ENCODE measurements at regions not wholly inside any gene's neighbourhood (a gene's known extent, or its start where the extent isn't known, plus 50 kb on each side); places are given as distances from the start of the nearest gene placed in this dataset.

- TF ChIP-seq, protein P1, sequence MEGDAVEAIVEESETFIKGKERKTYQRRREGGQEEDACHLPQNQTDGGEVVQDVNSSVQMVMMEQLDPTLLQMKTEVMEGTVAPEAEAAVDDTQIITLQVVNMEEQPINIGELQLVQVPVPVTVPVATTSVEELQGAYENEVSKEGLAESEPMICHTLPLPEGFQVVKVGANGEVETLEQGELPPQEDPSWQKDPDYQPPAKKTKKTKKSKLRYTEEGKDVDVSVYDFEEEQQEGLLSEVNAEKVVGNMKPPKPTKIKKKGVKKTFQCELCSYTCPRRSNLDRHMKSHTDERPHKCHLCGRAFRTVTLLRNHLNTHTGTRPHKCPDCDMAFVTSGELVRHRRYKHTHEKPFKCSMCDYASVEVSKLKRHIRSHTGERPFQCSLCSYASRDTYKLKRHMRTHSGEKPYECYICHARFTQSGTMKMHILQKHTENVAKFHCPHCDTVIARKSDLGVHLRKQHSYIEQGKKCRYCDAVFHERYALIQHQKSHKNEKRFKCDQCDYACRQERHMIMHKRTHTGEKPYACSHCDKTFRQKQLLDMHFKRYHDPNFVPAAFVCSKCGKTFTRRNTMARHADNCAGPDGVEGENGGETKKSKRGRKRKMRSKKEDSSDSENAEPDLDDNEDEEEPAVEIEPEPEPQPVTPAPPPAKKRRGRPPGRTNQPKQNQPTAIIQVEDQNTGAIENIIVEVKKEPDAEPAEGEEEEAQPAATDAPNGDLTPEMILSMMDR (IDR thresholded peaks at IDR 0.05) = no peak
- Histone ChIP-seq H3K4me2 (ENCODE audit: low read length) (no peak overlapping the region), H3K79me2 (no peaks in the 10 kb centered on the region), H3K27me3 (ENCODE audit: control insufficient read depth, insufficient read depth, low read length) (no peaks in the 10 kb centered on the region), H3K9ac (no peak overlapping the region), H3K4me3 (ENCODE audit: low read depth, low read length) (no peak overlapping the region), H3K9me3 (ENCODE audit: control insufficient read depth, low read length) (no peaks in the 10 kb centered on the region), H3K4me1 (no peaks in the 10 kb centered on the region), H3K27ac (no peak overlapping the region), H2AFZ (no peak overlapping the region), H3K36me3 (ENCODE audit: control insufficient read depth, insufficient read depth, low read length) (no peaks in the 10 kb centered on the region)
Measured at GRCh38 chr9:14366076-14366475, 52.1 kb upstream of the NFIB start.

GRCh38 chr9:14365670-14366069 lies 51.7 kb upstream of the NFIB start:
- TF ChIP-seq, protein P1 (IDR thresholded peaks at IDR 0.05) = no peak
- Histone ChIP-seq H3K36me3 (ENCODE audit: control insufficient read depth, insufficient read depth, low read length) (no peaks in the 10 kb centered on the region), H3K4me1 (no peaks in the 10 kb centered on the region), H3K9me3 (ENCODE audit: control insufficient read depth, low read length) (no peaks in the 10 kb centered on the region), H3K27ac (no peak overlapping the region), H3K9ac (no peak overlapping the region), H3K4me2 (ENCODE audit: low read length) (no peak overlapping the region), H3K27me3 (ENCODE audit: control insufficient read depth, insufficient read depth, low read length) (no peaks in the 10 kb centered on the region), H2AFZ (no peak overlapping the region), H3K79me2 (no peaks in the 10 kb centered on the region), H3K4me3 (ENCODE audit: low read depth, low read length) (no peak overlapping the region)
